Fibroblast of mammary gland (primary cell): ENCODE measurements at regions not wholly inside any gene's neighbourhood (a gene's known extent, or its start where the extent isn't known, plus 50 kb on each side); places are given as distances from the start of the nearest gene placed in this dataset.

Experiments used
- DNase-seq: peaks from one replicate; pipeline ENCODE4 v3.0.0-alpha.2; 2010; ENCODE audit warnings: low read depth
- H3K4me3 ChIP-seq: 2 replicates; pipeline ENCODE4 v1.5.1; 2011; ENCODE audit warnings: low read depth, mild to moderate bottlenecking, low read length, moderate library complexity; ENCODE audit not compliant: control insufficient read depth
- CTCF ChIP-seq: conservative IDR thresholded peaks from 2 replicates; pipeline ENCODE4 v1.5.1; 2011; ENCODE audit warnings: low read depth, low read length, inconsistent platforms; ENCODE audit not compliant: control insufficient read depth, insufficient read depth

GRCh38 chr6:156526081-156526480 lies 251.1 kb upstream of the ARID1B start:
- no peak for TF ChIP-seq CTCF
- no peak overlapping the region for H3K4me3 ChIP-seq
- DNase-seq, result no peak

GRCh38 chr6:156525541-156525940 lies 251.6 kb upstream of the ARID1B start:
- TF ChIP-seq CTCF, result no peak
- no peak for DNase-seq

GRCh38 chr6:156519940-156520339 lies 257.2 kb upstream of the ARID1B start:
- no peak for DNase-seq
- no peak overlapping the region for H3K4me3 ChIP-seq
- TF ChIP-seq CTCF, result no peak

More at GRCh38 chr6:156525541-156525940, 251.6 kb upstream of the ARID1B start:
- H3K4me3 ChIP-seq, result no peak overlapping the region

- no peak overlapping the region for H3K4me3 ChIP-seq
- no peak for DNase-seq
- TF ChIP-seq CTCF, result no peak
These were observed 260.1 kb upstream of the ARID1B start for GRCh38 chr6:156517088-156517487.

- TF ChIP-seq CTCF, result no peak
- DNase-seq, result no peak
These were observed 261.9 kb upstream of the ARID1B start for GRCh38 chr6:156515242-156515641.

GRCh38 chr6:156513504-156513903 lies 263.7 kb upstream of the ARID1B start:
- no peak overlapping the region for H3K4me3 ChIP-seq
- DNase-seq, result no peak
- TF ChIP-seq CTCF, result no peak

More at GRCh38 chr6:156515242-156515641, 261.9 kb upstream of the ARID1B start:
- no peak overlapping the region for H3K4me3 ChIP-seq

GRCh38 chr6:156511570-156511969 lies 265.6 kb upstream of the ARID1B start:
- no peak for DNase-seq
- no peak for TF ChIP-seq CTCF
- H3K4me3 ChIP-seq, result no peak overlapping the region
